Choroid plexus epithelial cell (primary cell): ENCODE measurements at regions not wholly inside any gene's neighbourhood (a gene's known extent, or its start where the extent isn't known, plus 50 kb on each side); places are given as distances from the start of the nearest gene placed in this dataset.
A peak's percentile ranks its signal among the peaks of the same experiment; 100 is the strongest.

ENCODE experiments used
- DNase-seq: peaks from one replicate; pipeline ENCODE4 v3.0.0-alpha.2; 2010; ENCODE audit warnings: low read depth
- H3K4me3 ChIP-seq: 2 replicates; pipeline ENCODE4 v1.5.1; 2011; ENCODE audit warnings: low read depth, mild to moderate bottlenecking, control low read depth, low read length, moderate library complexity
- TF ChIP-seq, protein P1 (sequence below): conservative IDR thresholded peaks from 2 replicates; pipeline ENCODE4 v1.5.1; 2011; ENCODE audit warnings: low read depth, mild to moderate bottlenecking, control low read depth, inconsistent platforms, low read length, moderate library complexity

DNA sequence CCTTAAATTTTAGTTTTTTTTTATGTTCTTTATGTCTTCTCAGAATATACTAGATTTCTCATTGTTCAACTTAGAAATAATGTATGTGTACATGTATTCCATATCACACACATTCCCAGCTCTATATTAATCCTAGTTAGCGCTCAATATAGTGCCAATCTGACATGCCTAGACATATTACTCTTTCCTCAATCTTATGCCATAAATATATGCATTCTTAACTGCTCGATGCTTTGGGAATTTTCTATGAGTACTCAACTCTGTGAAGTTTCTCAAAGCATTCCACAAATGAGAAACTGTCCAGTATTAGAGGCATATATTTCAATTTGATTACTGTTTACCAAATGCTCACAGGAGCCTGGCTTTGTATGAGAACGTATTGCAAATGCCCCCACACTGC, 231.2 kb upstream of the VEGFC start:
- no peak overlapping the region for H3K4me3 ChIP-seq
- no peak for DNase-seq
- TF ChIP-seq, protein P1, sequence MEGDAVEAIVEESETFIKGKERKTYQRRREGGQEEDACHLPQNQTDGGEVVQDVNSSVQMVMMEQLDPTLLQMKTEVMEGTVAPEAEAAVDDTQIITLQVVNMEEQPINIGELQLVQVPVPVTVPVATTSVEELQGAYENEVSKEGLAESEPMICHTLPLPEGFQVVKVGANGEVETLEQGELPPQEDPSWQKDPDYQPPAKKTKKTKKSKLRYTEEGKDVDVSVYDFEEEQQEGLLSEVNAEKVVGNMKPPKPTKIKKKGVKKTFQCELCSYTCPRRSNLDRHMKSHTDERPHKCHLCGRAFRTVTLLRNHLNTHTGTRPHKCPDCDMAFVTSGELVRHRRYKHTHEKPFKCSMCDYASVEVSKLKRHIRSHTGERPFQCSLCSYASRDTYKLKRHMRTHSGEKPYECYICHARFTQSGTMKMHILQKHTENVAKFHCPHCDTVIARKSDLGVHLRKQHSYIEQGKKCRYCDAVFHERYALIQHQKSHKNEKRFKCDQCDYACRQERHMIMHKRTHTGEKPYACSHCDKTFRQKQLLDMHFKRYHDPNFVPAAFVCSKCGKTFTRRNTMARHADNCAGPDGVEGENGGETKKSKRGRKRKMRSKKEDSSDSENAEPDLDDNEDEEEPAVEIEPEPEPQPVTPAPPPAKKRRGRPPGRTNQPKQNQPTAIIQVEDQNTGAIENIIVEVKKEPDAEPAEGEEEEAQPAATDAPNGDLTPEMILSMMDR, result no peak

DNA sequence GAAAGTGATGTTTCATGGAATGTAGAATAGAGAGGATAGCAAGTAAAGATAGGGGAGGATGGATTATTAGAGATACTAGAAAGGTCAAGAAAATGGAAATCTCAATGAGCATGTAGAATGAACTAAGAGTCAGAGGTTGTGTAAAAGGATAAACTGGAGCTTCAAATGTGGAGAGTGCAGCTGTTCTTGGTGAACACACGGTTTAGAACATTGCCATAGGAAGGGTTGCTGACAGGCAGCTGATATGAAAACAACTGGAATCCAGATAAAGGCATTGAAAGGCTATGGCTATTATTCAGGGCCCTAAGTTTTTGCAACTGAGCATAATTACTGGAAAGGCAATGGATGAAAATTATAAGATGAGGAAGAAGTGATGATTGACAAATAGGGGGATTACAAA, 239.6 kb upstream of the VEGFC start:
- DNase-seq, result no peak
- TF ChIP-seq, protein P1, result no peak
- no peak overlapping the region for H3K4me3 ChIP-seq

DNA sequence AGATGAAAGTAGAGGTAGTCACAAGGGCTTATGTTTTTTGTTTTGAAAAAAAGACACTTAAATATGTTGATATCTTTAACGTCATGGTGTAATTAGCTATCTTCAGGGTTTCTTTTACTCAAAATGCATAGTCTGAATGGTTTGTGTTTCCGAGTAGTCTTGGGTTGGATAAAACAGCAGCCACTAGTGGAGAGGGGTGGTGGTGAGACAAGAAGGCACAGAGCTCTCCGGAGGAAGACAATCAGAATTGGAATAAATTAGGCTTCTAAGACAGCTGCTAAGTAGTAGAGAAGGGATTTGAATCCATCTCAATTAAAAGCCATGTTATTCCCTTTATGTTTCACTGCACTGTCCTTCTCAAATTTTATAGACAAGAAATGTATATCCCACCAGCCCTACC, 240.4 kb upstream of the VEGFC start:
- no peak overlapping the region for H3K4me3 ChIP-seq
- TF ChIP-seq, protein P1, result peak; percentile 50
- peak; percentile 24 for DNase-seq

DNA sequence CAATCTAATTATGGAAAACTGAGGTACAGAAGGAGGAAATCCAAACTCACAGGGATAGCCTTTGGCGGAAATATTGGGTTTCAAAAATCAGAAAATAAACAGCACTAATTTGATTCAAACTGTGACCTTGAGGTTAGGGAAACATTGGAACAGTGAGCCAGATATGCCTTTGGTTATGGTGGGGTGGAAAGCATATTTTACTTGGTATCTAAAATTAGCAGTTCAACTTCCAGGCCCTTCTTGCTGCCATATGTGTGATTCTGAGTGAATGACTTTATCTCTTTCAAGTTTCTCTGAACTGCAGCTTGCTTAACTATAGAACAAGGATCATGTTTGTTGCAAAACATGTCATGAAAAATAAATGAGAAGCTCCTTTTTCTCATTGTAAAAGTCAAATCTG, 240.9 kb upstream of the VEGFC start:
- peak; percentile 8 for DNase-seq
- TF ChIP-seq, protein P1, result no peak
- H3K4me3 ChIP-seq, result no peak overlapping the region

DNA sequence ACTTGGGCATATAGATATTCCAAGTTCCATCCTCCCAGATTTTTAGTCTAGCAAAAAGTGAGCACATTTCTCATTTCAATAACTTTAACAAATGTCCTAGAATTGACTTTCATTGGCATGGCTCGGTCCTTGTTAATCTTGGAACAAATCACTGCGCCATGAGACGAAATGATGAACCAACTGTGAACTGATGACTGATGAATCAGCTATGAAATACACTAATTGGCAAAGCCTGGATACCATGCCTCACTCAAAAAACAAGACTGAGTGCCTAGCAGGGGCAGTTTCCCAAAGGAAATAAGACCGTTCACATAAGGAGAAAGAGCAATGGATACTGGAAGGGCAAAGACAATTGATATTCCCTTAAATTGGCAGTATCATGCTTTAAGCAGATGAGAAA, 248.6 kb upstream of the VEGFC start:
- TF ChIP-seq, protein P1, result no peak
- DNase-seq, result no peak
- no peak overlapping the region for H3K4me3 ChIP-seq

DNA sequence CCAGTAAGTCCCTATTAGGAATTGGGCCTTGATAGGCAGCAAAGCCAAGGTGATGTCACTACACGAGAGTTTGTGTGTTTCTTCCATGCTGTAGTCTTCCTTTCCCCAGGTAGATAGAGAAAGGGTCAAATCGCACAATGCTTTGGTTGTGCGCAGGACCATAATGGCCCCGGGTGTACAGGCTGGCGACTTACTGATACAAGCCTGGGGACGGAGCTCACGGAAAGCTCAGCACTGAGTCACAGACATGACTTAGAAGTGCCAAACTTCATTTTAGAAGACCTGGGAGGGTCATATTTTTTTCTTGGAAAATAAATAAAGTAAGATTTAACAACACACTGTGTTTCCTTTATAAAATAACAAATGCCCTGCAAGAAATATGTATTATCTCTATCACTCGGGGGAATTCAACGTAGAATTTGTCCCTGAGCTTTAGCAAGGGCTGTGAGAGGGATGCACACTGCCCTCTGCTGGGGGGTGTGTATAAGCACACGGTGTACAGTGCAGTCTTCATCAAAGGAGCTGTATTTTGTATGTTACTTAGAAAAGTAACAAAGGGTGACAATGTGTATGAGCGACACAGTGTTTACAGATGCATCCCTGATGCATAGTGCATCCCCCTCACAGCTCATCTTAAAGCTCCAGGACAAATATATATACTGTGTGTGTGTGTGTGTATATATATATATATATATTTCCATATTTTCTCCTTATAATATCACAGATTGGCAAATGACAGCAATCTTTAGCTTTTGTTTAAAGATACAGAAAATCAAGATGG, 254.5 kb upstream of the VEGFC start:
- TF ChIP-seq, protein P1, result peak; percentile 84
- peak overlapping the region; percentile 15 for H3K4me3 ChIP-seq
- DNase-seq, result peak; percentile 90

DNA sequence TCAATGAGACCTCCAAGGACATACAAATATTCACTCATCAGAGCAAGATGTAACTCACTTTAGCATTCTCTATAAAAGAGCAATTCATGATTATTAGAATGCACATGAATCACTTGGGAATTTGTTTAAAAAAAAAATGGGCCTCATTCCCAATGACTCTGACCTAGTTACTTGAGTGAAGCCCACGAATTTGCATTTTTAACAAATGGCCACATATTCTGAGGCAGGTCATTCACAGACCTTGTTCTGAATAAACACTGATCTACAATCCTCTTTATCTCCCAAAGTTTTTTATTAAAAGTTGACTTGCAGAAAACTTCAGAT, 255.1 kb upstream of the VEGFC start:
- H3K4me3 ChIP-seq, result no peak overlapping the region
- TF ChIP-seq, protein P1, result no peak
- DNase-seq, result peak; percentile 12
